Endothelial cell of umbilical vein (primary cell): ENCODE measurements at regions not wholly inside any gene's neighbourhood (a gene's known extent, or its start where the extent isn't known, plus 50 kb on each side); places are given as distances from the start of the nearest gene placed in this dataset.

Source experiments
- BruUV-seq: library from RNA; stranded (reverse); fragments of 400-500 nt; replicated peaks from 2 replicates; lab custom pipeline; 2021; lab: Mats Ljungman, UMichigan
- CTCF ChIA-PET: fragments of 300-600, 350-600 bp; sonication (Branson Sonifier 250); formaldehyde crosslinking; loops from one replicate; lab custom pipeline; 2021; ENCODE audit warnings: antibody characterized with exemption, inconsistent platforms; lab: Charles Lee
- POLR2A ChIA-PET: fragments of 300-600, 350-600 bp; sonication (Branson Sonifier 250); formaldehyde crosslinking; loops from one replicate; lab custom pipeline; 2021; ENCODE audit warnings: antibody characterized with exemption, inconsistent platforms; lab: Charles Lee
- DNase-seq: peaks from one replicate; pipeline ENCODE4 v3.0.0-alpha.2; 2011; ENCODE audit warnings: low read depth, low spot score
- FAIRE-seq: peaks from 2 replicates; lab custom pipeline; 2011; peaks lifted over from hg19 to GRCh38; lab: Jason Lieb, UNC
- H2AFZ ChIP-seq: 2 replicates; pipeline ENCODE4 v1.6.0; 2012; ENCODE audit warnings: low read depth, low read length, control low read depth, inconsistent platforms
- H3K27ac ChIP-seq: 2 replicates; pipeline ENCODE4 v1.5.1; 2011; ENCODE audit warnings: low read depth, mild to moderate bottlenecking, control low read depth, low read length, moderate library complexity; ENCODE audit not compliant: insufficient read depth
- H3K27me3 ChIP-seq, 2 experiments: 2 replicates each; pipeline versions ENCODE4 v1.6.0 to v1.6.1; 2011; ENCODE audit warnings: low read length in 2 of 2, mixed read lengths in 1 of 2; ENCODE audit not compliant: control insufficient read depth in 2 of 2, insufficient read depth in 2 of 2
- H3K36me3 ChIP-seq, 2 experiments: 2 replicates in 1 of 2; 3 replicates in 1 of 2; pipeline ENCODE4 v1.5.1; 2011; ENCODE audit warnings: low read length in 2 of 2, mild to moderate bottlenecking in 1 of 2, moderate library complexity in 1 of 2; ENCODE audit not compliant: control insufficient read depth in 2 of 2, insufficient read depth in 2 of 2; ENCODE audit errors: extremely low read depth in 1 of 2
- H3K4me1 ChIP-seq: 3 replicates; pipeline ENCODE4 v1.5.1; 2011; ENCODE audit warnings: mild to moderate bottlenecking, low read length; ENCODE audit not compliant: control insufficient read depth, insufficient read depth; ENCODE audit errors: extremely low read depth
- H3K4me2 ChIP-seq: 2 replicates; pipeline ENCODE4 v1.6.1; 2011; ENCODE audit warnings: low read length, control low read depth, mixed read lengths; ENCODE audit not compliant: insufficient read depth
- H3K4me3 ChIP-seq, 3 experiments: fragments of 200-600 bp in 1 of 3; sonication (generic), shearing (Covaris generic) in 1 of 3; replicated peaks in 1 of 3; 2 replicates each; pipeline ENCODE4 v1.5.1; 2011 to 2016; ENCODE audit warnings: control low read depth in 3 of 3, low read length in 3 of 3, mild to moderate bottlenecking in 2 of 3, inconsistent platforms in 1 of 3, low read depth in 1 of 3, moderate library complexity in 1 of 3; ENCODE audit not compliant: insufficient read depth in 1 of 3
- H3K79me2 ChIP-seq: 2 replicates; pipeline ENCODE4 v1.6.0; 2012; ENCODE audit warnings: low read length, inconsistent platforms; ENCODE audit not compliant: control insufficient read depth, insufficient read depth
- H3K9ac ChIP-seq: replicated peaks from 2 replicates; pipeline ENCODE3; 2011; ENCODE audit warnings: low read length, control low read depth; ENCODE audit not compliant: insufficient read depth; ENCODE audit errors: extremely low read depth
- H3K9me1 ChIP-seq: replicated peaks from 3 replicates; pipeline ENCODE4 v1.6.0; 2011; ENCODE audit warnings: mild to moderate bottlenecking, low read length; ENCODE audit not compliant: control insufficient read depth, insufficient read depth; ENCODE audit errors: extremely low read depth
- H3K9me3 ChIP-seq: replicated peaks from 2 replicates; pipeline ENCODE4 v1.5.1; 2012; ENCODE audit warnings: low read length, inconsistent platforms; ENCODE audit not compliant: control insufficient read depth, insufficient read depth
- H4K20me1 ChIP-seq: replicated peaks from 2 replicates; pipeline ENCODE3; 2011; ENCODE audit warnings: mild to moderate bottlenecking, low read length; ENCODE audit not compliant: control insufficient read depth, insufficient read depth; ENCODE audit errors: extremely low read depth
- FOS ChIP-seq: IDR thresholded peaks from 2 replicates; pipeline ENCODE4 v1.6.1; 2011; ENCODE audit warnings: mild to moderate bottlenecking, low read length, moderate library complexity, borderline replicate concordance; ENCODE audit not compliant: insufficient read depth
- JUN ChIP-seq: IDR thresholded peaks from 2 replicates; pipeline ENCODE4 v1.6.1; 2011; ENCODE audit warnings: borderline replicate concordance, low read depth; ENCODE audit not compliant: insufficient read length, insufficient read depth
- MAX ChIP-seq: IDR thresholded peaks from 2 replicates; pipeline ENCODE4 v1.6.1; 2011; ENCODE audit not compliant: insufficient read depth, insufficient read length
- POLR2A ChIP-seq: IDR thresholded peaks from 2 replicates; pipeline ENCODE4 v1.6.1; 2012; ENCODE audit warnings: low read depth, mild to moderate bottlenecking, control low read depth, low read length
- POLR2AphosphoS5 ChIP-seq: IDR thresholded peaks from 2 replicates; pipeline ENCODE4 v1.6.1; 2012; ENCODE audit warnings: low read depth, mild to moderate bottlenecking, control low read depth, low read length, moderate library complexity; ENCODE audit not compliant: insufficient read depth
- dilution Hi-C: fragments of 300-500 bp; cut with MboI; formaldehyde crosslinking; loops from one replicate; pipeline ENCODE4 v1.15.0; 2019; ENCODE audit warnings: low sequenced_read_pairs; ENCODE audit not compliant: extremely low pct_ligation_motif_present
- intact Hi-C: fragments of 100-400 bp; cut with micrococcal nuclease; formaldehyde crosslinking; loops from one replicate; pipeline ENCODE4 v1.10.0; 2022

GRCh38 chr7:47704936-47705335 is 123.0 kb upstream of the TNS3 start:
- Histone ChIP-seq H3K27me3 (peaks cover 0 to 12% of the 10 kb centered on the region in 2 experiments), H3K4me1 (no peaks in the 10 kb centered on the region), H3K27ac (no peak overlapping the region), H4K20me1 (no peaks in the 10 kb centered on the region), H3K36me3 (no peaks in the 10 kb centered on the region), H3K4me2 (no peak overlapping the region), H3K9me1 (no peaks in the 10 kb centered on the region), H3K4me3 (no peak overlapping the region), H3K79me2 (no peaks in the 10 kb centered on the region), H2AFZ (no peak overlapping the region), H3K9ac (no peak overlapping the region), H3K9me3 (no peaks in the 10 kb centered on the region)
- FAIRE-seq (no peak), DNase-seq (no peak)
- BruUV-seq: no TSS peak
- TF ChIP-seq JUN (no peak), POLR2AphosphoS5 (no peak), POLR2A (no peak), MAX (no peak)
- dilution Hi-C loops (no loop called here), intact Hi-C loops (no loop called here)
- ChIA-PET POLR2A (no interaction called here), CTCF (interaction anchor here (1.5 kb wide), 1 partner anchor 9 kb away, joined by 4 read pairs; no protein-coding TSS in a partner anchor)

GRCh38 chr7:47702080-47702479 is 120.2 kb upstream of the TNS3 start:
- Histone ChIP-seq H2AFZ (no peak overlapping the region), H3K4me2 (no peak overlapping the region), H3K9me1 (no peaks in the 10 kb centered on the region), H3K4me3 (no peak overlapping the region), H3K9me3 (no peaks in the 10 kb centered on the region), H3K4me1 (no peaks in the 10 kb centered on the region), H3K9ac (no peak overlapping the region), H3K36me3 (no peaks in the 10 kb centered on the region), H3K27me3 (peaks cover 0 to 12% of the 10 kb centered on the region in 2 experiments), H3K27ac (no peak overlapping the region), H3K79me2 (no peaks in the 10 kb centered on the region), H4K20me1 (no peaks in the 10 kb centered on the region)
- POLR2A ChIA-PET: no interaction called here
- DNase-seq: no peak
- intact Hi-C loops (no loop called here), dilution Hi-C loops (no loop called here)
- no TSS peak for BruUV-seq
- CTCF ChIA-PET: no interaction called here
- no peak for TF ChIP-seq MAX
- no peak for TF ChIP-seq JUN
- TF ChIP-seq FOS: no peak
- no peak for TF ChIP-seq POLR2AphosphoS5
- no peak for FAIRE-seq
